GM12892 (cell line): ENCODE measurements at regions not wholly inside any gene's neighbourhood (a gene's known extent, or its start where the extent isn't known, plus 50 kb on each side); places are given as distances from the start of the nearest gene placed in this dataset.

Experiments used
- DNase-seq: peaks from one replicate; pipeline ENCODE4 v3.0.0; 2011; ENCODE audit not compliant: insufficient read length
- FAIRE-seq: peaks from 2 replicates; lab custom pipeline; 2011; peaks lifted over from hg19 to GRCh38; lab: Jason Lieb, UNC
- POLR2A ChIP-seq: IDR thresholded peaks from 2 replicates; pipeline ENCODE4 v1.6.1; 2011; ENCODE audit warnings: low read depth, low read length, control low read depth
- POLR2AphosphoS5 ChIP-seq: IDR thresholded peaks from 2 replicates; pipeline ENCODE4 v1.6.1; 2011; ENCODE audit warnings: low read depth, low read length, control low read depth
- TAF1 ChIP-seq: IDR thresholded peaks from 2 replicates; pipeline ENCODE4 v1.6.1; 2011; ENCODE audit warnings: low read depth, mild to moderate bottlenecking, control low read depth, low read length, borderline replicate concordance

- TF ChIP-seq TAF1 (no peak), POLR2AphosphoS5 (no peak), POLR2A (no peak)
- FAIRE-seq (no peak), DNase-seq (no peak)
These were observed 141.2 kb downstream of the LRRC3B start for GRCh38 chr3:26763723-26764122.

- no peak for TF ChIP-seq TAF1
- FAIRE-seq (no peak), DNase-seq (no peak)
These were observed 143.5 kb downstream of the LRRC3B start for GRCh38 chr3:26766031-26766430.

GRCh38 chr3:26768068-26768651 is 145.6 kb downstream of the LRRC3B start:
- TF ChIP-seq POLR2AphosphoS5 (no peak), POLR2A (no peak), TAF1 (no peak)
- DNase-seq (no peak), FAIRE-seq (no peak)

- no peak for TF ChIP-seq TAF1
- TF ChIP-seq POLR2A = no peak
- no peak for TF ChIP-seq POLR2AphosphoS5
- FAIRE-seq (no peak), DNase-seq (no peak)
These were observed 177.2 kb downstream of the LRRC3B start for GRCh38 chr3:26799679-26800317.

DNA sequence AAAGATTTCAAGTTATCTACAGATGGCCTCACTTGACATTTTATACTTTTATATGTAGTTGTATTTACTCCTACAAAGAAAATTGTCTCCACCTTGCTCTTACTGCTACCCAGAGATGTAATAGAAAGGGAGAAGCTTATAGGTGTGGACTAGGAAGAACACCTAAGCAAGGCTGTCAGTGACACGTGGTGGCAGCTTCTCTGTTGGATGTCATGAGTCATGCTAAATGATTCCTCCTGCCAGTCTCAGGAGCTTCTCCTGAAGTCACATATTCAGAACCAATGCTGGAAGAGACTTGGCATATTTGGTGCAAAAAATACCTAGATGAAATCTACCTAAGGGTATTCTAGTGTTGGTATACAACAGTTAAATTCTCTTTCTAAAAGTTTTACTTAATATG is 184.7 kb downstream of the LRRC3B start:
- TF ChIP-seq TAF1 (no peak), POLR2A (no peak)
- FAIRE-seq (no peak), DNase-seq (no peak)

GRCh38 chr3:26825454-26825853 is 202.9 kb downstream of the LRRC3B start:
- no peak for FAIRE-seq
- DNase-seq = no peak
- TF ChIP-seq TAF1 = no peak
- TF ChIP-seq POLR2A = no peak
- no peak for TF ChIP-seq POLR2AphosphoS5

DNA sequence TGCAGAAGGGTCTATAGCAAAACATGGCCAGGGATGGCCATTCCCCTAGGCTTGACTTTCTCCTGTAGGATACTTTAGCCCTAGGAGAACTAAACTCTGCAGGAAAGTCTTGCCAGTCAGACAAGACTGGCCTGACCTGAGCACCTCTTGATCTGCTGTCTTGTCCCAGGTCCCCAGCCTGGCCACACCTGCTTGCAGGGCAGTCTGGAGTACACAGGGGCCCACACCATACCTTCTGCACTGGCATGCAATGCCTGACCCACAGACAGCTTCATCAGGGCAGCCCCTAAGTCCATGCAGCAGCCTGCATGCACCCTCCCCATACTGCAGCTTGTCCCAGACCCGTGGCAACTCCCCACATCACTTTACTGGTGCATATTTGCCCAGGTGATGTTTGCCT is 204.6 kb downstream of the LRRC3B start:
- no peak for TF ChIP-seq POLR2AphosphoS5
- no peak for TF ChIP-seq POLR2A
- TF ChIP-seq TAF1 = no peak
- FAIRE-seq (no peak), DNase-seq (no peak)

DNA sequence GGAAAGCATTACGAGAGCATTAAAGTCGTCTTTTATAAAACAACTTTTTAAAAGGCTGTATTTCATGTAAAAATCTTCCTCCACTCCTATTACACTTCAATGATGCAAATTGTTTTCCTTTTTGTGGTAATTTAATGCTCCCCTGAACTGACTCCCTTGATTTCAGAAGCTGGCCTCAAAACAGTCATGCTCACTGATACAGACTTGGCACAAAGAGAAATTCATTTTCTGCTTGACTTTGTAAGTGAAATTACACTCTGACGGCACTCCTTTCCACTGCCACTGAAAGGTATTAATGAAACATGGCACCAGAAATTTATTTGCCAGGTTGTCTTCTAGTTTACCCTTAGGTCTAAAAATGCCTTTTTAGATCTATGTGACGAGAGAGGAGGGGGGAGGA is 215.5 kb downstream of the LRRC3B start:
- FAIRE-seq = no peak
- DNase-seq = no peak
- TF ChIP-seq POLR2A (no peak), TAF1 (no peak), POLR2AphosphoS5 (no peak)

- DNase-seq = no peak
- FAIRE-seq = no peak
These were observed 216.4 kb downstream of the LRRC3B start for GRCh38 chr3:26839001-26839400.

GRCh38 chr3:26840272-26840870 is 217.8 kb downstream of the LRRC3B start:
- no peak for TF ChIP-seq TAF1
- FAIRE-seq = no peak
- DNase-seq = no peak

More at GRCh38 chr3:26839001-26839400, 216.4 kb downstream of the LRRC3B start:
- TF ChIP-seq TAF1 (no peak), POLR2AphosphoS5 (no peak), POLR2A (no peak)

DNA sequence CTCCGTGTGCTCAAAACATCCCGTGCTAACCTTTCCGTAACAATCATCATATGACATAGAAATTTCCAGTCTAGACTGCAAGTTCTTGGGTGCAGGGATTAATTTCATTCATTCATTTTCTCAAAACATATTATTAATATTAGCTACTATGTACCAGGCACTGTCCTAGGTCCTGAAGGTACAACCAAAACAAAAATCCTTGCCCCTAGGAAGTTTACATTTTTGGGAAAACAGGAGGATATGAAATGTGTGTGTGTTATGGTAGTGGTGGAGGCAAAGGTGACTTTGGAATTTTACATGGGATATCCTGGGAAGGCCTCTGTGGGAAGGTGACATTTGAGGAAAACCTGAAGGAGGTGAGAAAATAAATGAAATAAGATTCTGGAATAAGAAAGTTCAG is 222.6 kb downstream of the LRRC3B start:
- no peak for TF ChIP-seq POLR2AphosphoS5
- TF ChIP-seq POLR2A = no peak
- TF ChIP-seq TAF1 = no peak
- DNase-seq = no peak

GRCh38 chr3:26847680-26848079 is 225.1 kb downstream of the LRRC3B start:
- TF ChIP-seq POLR2AphosphoS5 = no peak
- no peak for TF ChIP-seq TAF1
- TF ChIP-seq POLR2A = no peak
- DNase-seq (no peak), FAIRE-seq (no peak)

More for the DNA sequence above, 222.6 kb downstream of the LRRC3B start:
- no peak for FAIRE-seq
